ENCODE measurements at regions not wholly inside any gene's neighbourhood (a gene's known extent, or its start where the extent isn't known, plus 50 kb on each side); places are given as distances from the start of the nearest gene placed in this dataset.
"Not testable (repeated sequence)": the region's sequence is repeated elsewhere in the genome, so short reads cannot be mapped to it uniquely, and the experiment has no call there.

- no peaks in the 10 kb centered on the region for H3K9me3 Mint-ChIP-seq
- DNase-seq (ENCODE audit: low spot score in 2 of 2) (no peak), ATAC-seq (replicated peaks; ENCODE audit: extremely low read depth, poor library complexity, severe bottlenecking) (no peak)
- H3K36me3 Mint-ChIP-seq (ENCODE audit: insufficient read depth) = no peaks in the 10 kb centered on the region
- no peak overlapping the region for H3K27ac Mint-ChIP-seq (ENCODE audit: low read depth)
- no peaks in the 10 kb centered on the region for H3K27me3 Mint-ChIP-seq
- H3K4me1 Mint-ChIP-seq = peaks cover 11% of the 10 kb centered on the region
- H3K4me3 Mint-ChIP-seq = no peak overlapping the region
Measured at GRCh38 chr3:187845826-187846225, 100.6 kb upstream of the BCL6 start.

GRCh38 chr3:187848401-187848800, 103.1 kb upstream of the BCL6 start:
- no peaks in the 10 kb centered on the region for H3K9me3 Mint-ChIP-seq
- ATAC-seq (replicated peaks; ENCODE audit: extremely low read depth, poor library complexity, severe bottlenecking) (no peak), DNase-seq (ENCODE audit: low spot score in 2 of 2) (no peak)
- H3K27me3 Mint-ChIP-seq = no peaks in the 10 kb centered on the region
- no peak overlapping the region for H3K27ac Mint-ChIP-seq (ENCODE audit: low read depth)
- H3K4me1 Mint-ChIP-seq = peaks cover 12% of the 10 kb centered on the region
- H3K4me3 Mint-ChIP-seq = no peak overlapping the region
- no peaks in the 10 kb centered on the region for H3K36me3 Mint-ChIP-seq (ENCODE audit: insufficient read depth)

DNA sequence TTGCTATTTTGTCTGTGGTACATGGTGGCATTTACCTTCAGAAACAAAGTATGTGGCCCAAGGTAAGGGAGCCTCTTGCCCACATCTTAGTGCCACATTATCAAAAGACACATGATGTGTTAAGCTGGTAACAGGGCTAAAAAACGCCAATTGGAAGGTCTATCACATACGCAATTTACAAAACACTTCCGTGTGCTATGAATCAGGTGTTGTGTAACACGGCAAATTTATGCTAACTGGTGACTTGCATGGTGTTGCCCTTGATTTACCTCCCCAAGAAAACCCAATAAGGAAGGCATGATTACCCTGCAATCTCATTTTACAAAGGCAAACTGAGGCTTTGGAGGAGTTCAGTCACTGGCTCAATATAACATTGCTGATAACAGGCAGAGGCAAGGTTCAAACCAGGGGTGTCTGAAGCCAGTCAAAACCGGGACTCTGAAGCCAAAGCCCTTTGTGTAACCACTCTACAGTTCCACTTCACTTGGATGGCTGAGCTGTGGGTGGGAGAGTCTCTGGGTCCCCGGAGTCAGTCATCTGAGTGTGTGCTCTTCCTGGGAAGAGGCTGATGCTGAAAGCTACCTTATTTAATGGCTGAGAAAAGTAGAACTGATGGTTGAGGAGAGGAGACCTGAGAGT, 103.9 kb upstream of the BCL6 start:
- Mint-ChIP-seq H3K4me3 (no peak overlapping the region), H3K36me3 (ENCODE audit: insufficient read depth) (no peaks in the 10 kb centered on the region), H3K4me1 (peaks cover 12% of the 10 kb centered on the region), H3K27me3 (no peaks in the 10 kb centered on the region), H3K9me3 (no peaks in the 10 kb centered on the region), H3K27ac (ENCODE audit: low read depth) (no peak overlapping the region)
- ATAC-seq (replicated peaks; ENCODE audit: extremely low read depth, poor library complexity, severe bottlenecking) = no peak
- DNase-seq (ENCODE audit: low spot score in 2 of 2) = no peak

DNA sequence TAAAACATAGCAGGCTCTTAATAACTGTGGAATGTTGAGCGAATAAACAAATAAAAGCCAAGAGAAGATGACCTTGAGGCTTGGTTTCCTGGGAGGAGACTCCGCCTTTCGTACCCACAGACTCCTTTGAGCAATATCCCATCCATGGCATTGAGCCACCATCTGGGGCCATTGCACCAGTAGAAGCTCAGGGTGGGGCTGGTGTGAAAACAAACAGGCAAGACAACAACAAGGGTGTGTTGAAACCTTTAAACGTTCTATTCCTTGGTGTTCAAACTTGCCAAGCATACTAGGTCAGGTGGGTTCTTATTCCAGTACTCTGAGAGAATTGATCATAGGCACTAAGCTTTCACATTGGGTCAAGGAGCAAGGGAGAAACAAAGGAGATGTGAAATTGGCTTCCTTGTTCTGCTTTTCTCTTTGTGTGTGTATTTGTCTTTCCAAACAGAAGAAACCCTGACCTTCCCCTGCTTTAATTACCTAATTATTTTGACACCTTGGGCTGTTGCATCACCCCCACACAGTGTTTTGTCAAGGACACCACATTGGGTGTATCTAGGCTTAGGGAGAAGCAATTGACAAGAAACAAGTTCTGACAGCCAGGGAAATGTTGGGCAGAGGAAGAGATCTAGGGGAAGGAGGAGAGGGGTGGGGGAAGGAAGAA, 105.1 kb upstream of the BCL6 start:
- Mint-ChIP-seq H3K27me3 (no peaks in the 10 kb centered on the region), H3K9me3 (no peaks in the 10 kb centered on the region), H3K36me3 (ENCODE audit: insufficient read depth) (no peaks in the 10 kb centered on the region), H3K4me3 (no peak overlapping the region), H3K4me1 (peaks cover 12% of the 10 kb centered on the region), H3K27ac (ENCODE audit: low read depth) (no peak overlapping the region)
- no peak for DNase-seq (ENCODE audit: low spot score in 2 of 2)
- ATAC-seq (replicated peaks; ENCODE audit: extremely low read depth, poor library complexity, severe bottlenecking) = no peak

DNA sequence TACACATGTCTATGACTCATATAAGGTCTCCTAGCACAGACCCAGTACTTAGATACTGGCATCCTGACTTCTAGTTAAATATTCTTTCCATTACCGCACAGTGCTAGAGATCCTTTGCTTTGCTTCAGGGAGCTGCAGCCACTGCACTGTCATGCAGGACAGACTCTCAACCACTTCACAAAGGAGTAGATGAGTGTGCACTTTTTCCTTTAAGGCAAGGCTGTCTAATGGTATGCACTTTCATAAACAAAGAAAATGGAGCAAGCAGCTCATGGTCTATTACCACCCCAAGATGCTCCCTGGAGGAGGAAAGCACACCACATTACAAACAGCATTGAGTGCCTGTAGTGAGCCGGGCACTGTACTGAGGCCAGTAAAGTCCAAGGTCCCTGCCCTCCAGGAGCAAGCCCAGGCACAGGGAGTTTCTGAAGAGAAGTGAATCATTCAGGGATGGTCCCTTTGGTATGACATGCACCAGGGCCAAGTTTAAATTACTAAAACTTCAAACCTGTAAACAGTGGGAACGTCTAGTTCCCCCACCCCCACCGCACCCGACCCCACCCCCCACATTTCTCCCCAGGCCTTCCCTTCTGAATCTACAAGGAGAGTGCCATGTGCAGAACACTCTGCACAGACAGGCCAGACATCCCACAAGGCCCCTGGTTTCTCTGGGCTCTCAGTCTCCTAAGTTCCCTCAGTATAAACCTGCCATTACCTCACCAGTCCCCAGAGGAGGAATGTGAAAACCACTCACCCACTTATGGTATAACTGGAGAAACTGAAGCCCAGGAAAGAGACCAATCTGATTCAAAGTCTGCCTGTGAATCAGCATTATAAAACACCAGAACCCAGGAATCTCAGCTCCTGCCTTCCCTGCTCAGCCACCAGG, 107.8 kb upstream of the BCL6 start:
- ATAC-seq (replicated peaks; ENCODE audit: extremely low read depth, poor library complexity, severe bottlenecking) = no peak

DNA sequence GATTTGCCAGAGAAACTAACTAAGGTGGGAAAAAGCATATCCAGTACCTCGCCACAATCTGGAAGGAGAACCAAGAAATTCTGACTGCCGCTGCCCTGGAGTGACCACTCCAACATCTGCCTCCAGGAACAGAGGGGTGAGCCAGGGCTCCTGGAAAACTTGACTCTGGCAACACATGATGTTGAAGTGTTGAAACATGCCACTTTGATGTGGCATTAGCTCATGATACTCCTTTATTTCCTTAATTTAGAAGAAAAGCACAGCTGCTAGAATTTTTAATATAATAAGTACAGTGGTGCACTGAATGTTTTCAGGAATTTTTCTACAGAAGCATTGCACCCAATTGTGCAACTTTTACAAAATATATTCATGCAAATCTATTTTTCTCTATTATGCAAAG, 109.9 kb upstream of the BCL6 start:
- Mint-ChIP-seq H3K4me1 (peaks cover 8% of the 10 kb centered on the region), H3K36me3 (ENCODE audit: insufficient read depth) (no peaks in the 10 kb centered on the region), H3K4me3 (no peak overlapping the region), H3K27me3 (no peaks in the 10 kb centered on the region), H3K9me3 (no peaks in the 10 kb centered on the region), H3K27ac (ENCODE audit: low read depth) (no peak overlapping the region)
- ATAC-seq (replicated peaks; ENCODE audit: extremely low read depth, poor library complexity, severe bottlenecking) (no peak), DNase-seq (ENCODE audit: low spot score in 2 of 2) (no peak)

More for the DNA sequence above, 107.8 kb upstream of the BCL6 start:
- no peak for DNase-seq (ENCODE audit: low spot score in 2 of 2)
- H3K27me3 Mint-ChIP-seq = no peaks in the 10 kb centered on the region
- no peak overlapping the region for H3K27ac Mint-ChIP-seq (ENCODE audit: low read depth)
- no peaks in the 10 kb centered on the region for H3K36me3 Mint-ChIP-seq (ENCODE audit: insufficient read depth)
- no peaks in the 10 kb centered on the region for H3K9me3 Mint-ChIP-seq
- H3K4me3 Mint-ChIP-seq = no peak overlapping the region
- H3K4me1 Mint-ChIP-seq = peaks cover 12% of the 10 kb centered on the region

DNA sequence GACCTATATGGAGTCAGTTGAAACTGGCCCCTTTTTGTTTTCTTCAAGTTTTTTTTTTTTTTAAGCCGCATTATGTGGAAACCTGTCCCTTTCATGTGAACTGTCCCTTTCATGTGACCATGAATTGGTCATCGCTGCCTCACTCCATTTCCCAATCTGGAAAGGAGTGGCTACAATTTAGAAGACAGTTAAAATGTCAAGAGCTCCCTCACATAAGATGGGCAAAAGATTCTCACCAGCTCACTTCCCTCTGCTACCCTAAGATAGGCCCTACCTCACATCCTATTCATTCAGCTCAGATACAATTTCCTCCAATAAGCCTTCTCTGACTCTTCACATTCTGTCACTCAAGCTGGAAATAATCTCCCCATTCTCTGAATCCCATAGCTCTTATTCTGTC, 111.3 kb upstream of the BCL6 start:
- no peak overlapping the region for H3K27ac Mint-ChIP-seq (ENCODE audit: low read depth)
- H3K27me3 Mint-ChIP-seq = no peaks in the 10 kb centered on the region
- no peaks in the 10 kb centered on the region for H3K4me1 Mint-ChIP-seq
- ATAC-seq (replicated peaks; ENCODE audit: extremely low read depth, poor library complexity, severe bottlenecking) (no peak), DNase-seq (ENCODE audit: low spot score in 2 of 2) (no peak)
- H3K4me3 Mint-ChIP-seq = no peak overlapping the region
- H3K36me3 Mint-ChIP-seq (ENCODE audit: insufficient read depth) = no peaks in the 10 kb centered on the region
- H3K9me3 Mint-ChIP-seq = peaks cover 6% of the 10 kb centered on the region

GRCh38 chr3:187858041-187858440, 112.8 kb upstream of the BCL6 start:
- no peak overlapping the region for H3K27ac Mint-ChIP-seq (ENCODE audit: low read depth)
- H3K4me1 Mint-ChIP-seq = no peaks in the 10 kb centered on the region
- ATAC-seq (replicated peaks; ENCODE audit: extremely low read depth, poor library complexity, severe bottlenecking) = no peak
- H3K4me3 Mint-ChIP-seq = no peak overlapping the region
- no peak for DNase-seq (ENCODE audit: low spot score in 2 of 2)
- no peaks in the 10 kb centered on the region for H3K36me3 Mint-ChIP-seq (ENCODE audit: insufficient read depth)
- H3K27me3 Mint-ChIP-seq = no peaks in the 10 kb centered on the region
- H3K9me3 Mint-ChIP-seq = peaks cover 6% of the 10 kb centered on the region

GRCh38 chr3:187858711-187859110, 113.4 kb upstream of the BCL6 start:
- H3K4me1 Mint-ChIP-seq = no peaks in the 10 kb centered on the region
- H3K4me3 Mint-ChIP-seq = no peak overlapping the region
- no peaks in the 10 kb centered on the region for H3K36me3 Mint-ChIP-seq (ENCODE audit: insufficient read depth)
- H3K27ac Mint-ChIP-seq (ENCODE audit: low read depth) = no peak overlapping the region
- DNase-seq (ENCODE audit: low spot score in 2 of 2) (no peak), ATAC-seq (replicated peaks; ENCODE audit: extremely low read depth, poor library complexity, severe bottlenecking) (no peak)
- peaks cover 6% of the 10 kb centered on the region for H3K9me3 Mint-ChIP-seq
- no peaks in the 10 kb centered on the region for H3K27me3 Mint-ChIP-seq

DNA sequence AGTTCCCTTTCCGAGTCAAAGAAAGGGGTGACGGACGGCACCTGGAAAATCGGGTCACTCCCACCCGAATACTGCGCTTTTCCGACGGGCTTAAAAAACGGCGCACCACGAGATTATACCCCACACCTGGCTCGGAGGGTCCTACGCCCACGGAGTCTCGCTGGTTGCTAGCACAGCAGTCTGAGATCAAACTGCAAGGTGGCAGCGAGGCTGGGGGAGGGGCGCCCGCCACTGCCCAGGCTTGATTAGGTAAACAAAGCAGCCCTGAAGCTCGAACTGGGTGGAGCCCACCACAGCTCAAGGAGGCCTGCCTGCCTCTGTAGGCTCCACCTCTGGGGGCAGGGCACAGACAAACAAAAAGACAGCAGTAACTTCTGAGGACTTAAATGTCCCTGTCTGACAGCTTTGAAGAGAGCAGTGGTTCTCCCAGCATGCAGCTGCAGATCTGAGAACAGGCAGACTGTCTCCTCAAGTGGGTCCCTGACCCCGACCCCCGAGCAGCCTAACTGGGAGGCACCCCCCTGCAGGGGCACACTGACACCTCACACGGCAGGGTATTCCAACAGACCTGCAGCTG, 117.5 kb upstream of the BCL6 start:
- H3K27me3 Mint-ChIP-seq; DNase-seq (ENCODE audit: low spot score in 2 of 2); H3K36me3 Mint-ChIP-seq (ENCODE audit: insufficient read depth); ATAC-seq (replicated peaks; ENCODE audit: extremely low read depth, poor library complexity, severe bottlenecking); H3K4me1 Mint-ChIP-seq; H3K4me3 Mint-ChIP-seq; H3K27ac Mint-ChIP-seq (ENCODE audit: low read depth); H3K9me3 Mint-ChIP-seq: not testable (repeated sequence)

DNA sequence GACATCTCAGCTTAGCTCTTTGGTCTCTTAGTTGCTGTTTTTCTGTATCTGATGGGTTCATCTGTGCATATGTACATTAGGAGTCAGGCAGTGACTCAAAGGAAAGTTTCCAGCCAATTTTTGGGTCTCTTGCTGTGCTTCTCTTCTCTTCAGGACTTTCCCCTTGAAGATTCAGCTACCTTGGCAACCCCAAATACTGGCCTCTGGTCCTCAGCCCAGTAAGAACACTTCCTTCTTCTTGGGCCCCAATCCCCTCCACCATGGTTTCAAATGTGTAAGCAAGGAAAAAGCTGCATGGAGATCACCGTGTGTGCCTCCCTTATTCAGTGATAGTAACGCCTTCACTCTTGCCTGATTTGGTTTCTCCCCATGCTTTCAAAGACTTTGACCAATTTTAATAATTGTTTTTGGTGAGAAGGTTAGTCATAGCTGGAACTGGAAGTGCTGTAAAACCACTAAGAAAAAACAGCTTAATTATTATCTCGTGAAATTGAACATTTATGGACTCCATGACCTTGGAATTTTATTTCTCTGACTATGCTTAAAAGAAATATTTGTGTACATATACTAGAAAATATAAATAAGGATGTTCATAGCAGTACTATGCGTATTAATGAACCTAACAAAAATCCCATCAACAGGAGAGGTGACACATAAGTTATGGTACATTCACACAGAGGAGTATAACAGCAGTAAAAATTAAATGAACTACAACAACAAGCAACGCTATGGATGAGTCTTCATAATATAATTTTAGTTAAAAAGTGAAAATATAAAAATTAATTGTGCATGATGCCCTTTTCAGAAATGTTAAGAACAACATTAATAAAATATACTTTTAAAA, 125.3 kb upstream of the BCL6 start:
- Mint-ChIP-seq H3K4me1 (no peaks in the 10 kb centered on the region), H3K9me3 (no peaks in the 10 kb centered on the region), H3K27me3 (no peaks in the 10 kb centered on the region), H3K36me3 (ENCODE audit: insufficient read depth) (peaks cover 2% of the 10 kb centered on the region), H3K27ac (ENCODE audit: low read depth) (no peak overlapping the region), H3K4me3 (no peak overlapping the region)
- ATAC-seq (replicated peaks; ENCODE audit: extremely low read depth, poor library complexity, severe bottlenecking) (no peak), DNase-seq (ENCODE audit: low spot score in 2 of 2) (no peak)

- no peak overlapping the region for H3K4me3 Mint-ChIP-seq
- no peaks in the 10 kb centered on the region for H3K4me1 Mint-ChIP-seq
- no peaks in the 10 kb centered on the region for H3K27me3 Mint-ChIP-seq
- ATAC-seq (replicated peaks; ENCODE audit: extremely low read depth, poor library complexity, severe bottlenecking) (no peak), DNase-seq (ENCODE audit: low spot score in 2 of 2) (no peak)
- no peak overlapping the region for H3K27ac Mint-ChIP-seq (ENCODE audit: low read depth)
- H3K9me3 Mint-ChIP-seq = no peaks in the 10 kb centered on the region
- H3K36me3 Mint-ChIP-seq (ENCODE audit: insufficient read depth) = peaks cover 2% of the 10 kb centered on the region
Measured at GRCh38 chr3:187871204-187871591, 125.9 kb upstream of the BCL6 start.

Data from central memory CD8-positive, alpha-beta T cell (primary cell).